GM23338 (cell line): ENCODE measurements at regions not wholly inside any gene's neighbourhood (a gene's known extent, or its start where the extent isn't known, plus 50 kb on each side); places are given as distances from the start of the nearest gene placed in this dataset.

ENCODE experiments used
- ATAC-seq: fragments of 200-7000 bp; cut with Tn5 transposase; 3 replicates; pipeline ENCODE4 v1.9.1; 2020
- DNase-seq: peaks from one replicate; pipeline ENCODE4 v3.0.0-alpha.2; 2015; ENCODE audit warnings: low spot score
- H2AFZ ChIP-seq: fragments of 200-600 bp; sonication (generic); 2 replicates; pipeline ENCODE4 v1.8.0; 2016; ENCODE audit warnings: antibody characterized with exemption, mild to moderate bottlenecking, moderate library complexity
- H3F3A ChIP-seq: fragments of 200-600 bp; sonication (generic); replicated peaks from 2 replicates; pipeline ENCODE4 v1.8.0; 2017; ENCODE audit warnings: antibody characterized with exemption, mixed run types, low read depth
- H3K27ac ChIP-seq: fragments of 200-600 bp; sonication (generic); 2 replicates; pipeline ENCODE4 v1.6.1; 2016; ENCODE audit warnings: low read depth
- H3K27me3 ChIP-seq: fragments of 200-600 bp; sonication (generic); 2 replicates; pipeline ENCODE4 v1.8.0; 2016; ENCODE audit warnings: mild to moderate bottlenecking, mixed run types, moderate library complexity; ENCODE audit not compliant: insufficient read depth
- H3K36me3 ChIP-seq: fragments of 200-600 bp; sonication (generic); 2 replicates; pipeline ENCODE4 v1.8.0; 2016; ENCODE audit warnings: mild to moderate bottlenecking; ENCODE audit not compliant: insufficient read depth
- H3K4me1 ChIP-seq: fragments of 200-600 bp; sonication (generic); 2 replicates; pipeline ENCODE4 v1.8.0; 2016; ENCODE audit warnings: mild to moderate bottlenecking, moderate library complexity; ENCODE audit not compliant: insufficient read depth
- H3K4me2 ChIP-seq: fragments of 200-600 bp; sonication (generic); 2 replicates; pipeline ENCODE4 v1.7.1; 2017; ENCODE audit warnings: mixed run types
- H3K4me3 ChIP-seq: fragments of 200-600 bp; sonication (generic); 2 replicates; pipeline ENCODE4 v1.6.1; 2016; ENCODE audit warnings: mixed run types
- H3K79me2 ChIP-seq: fragments of 200-600 bp; sonication (generic); replicated peaks from 2 replicates; pipeline ENCODE4 v1.8.0; 2017; ENCODE audit warnings: mild to moderate bottlenecking; ENCODE audit not compliant: insufficient read depth
- H3K9me2 ChIP-seq: fragments of 200-600 bp; sonication (generic); 2 replicates; pipeline ENCODE4 v1.8.0; 2017; ENCODE audit not compliant: insufficient read depth
- H4K20me1 ChIP-seq: fragments of 200-600 bp; sonication (generic); replicated peaks from 2 replicates; pipeline ENCODE4 v1.8.0; 2017; ENCODE audit warnings: mild to moderate bottlenecking; ENCODE audit not compliant: insufficient read depth
- H3K27ac Mint-ChIP-seq: 2 replicates; pipeline ENCODE4 v1.8.0; 2020; ENCODE audit warnings: inconsistent platforms, mild to moderate bottlenecking, moderate library complexity, mixed read lengths
- H3K27me3 Mint-ChIP-seq: 3 replicates; pipeline ENCODE4 v1.8.0; 2022; ENCODE audit warnings: low read depth, mild to moderate bottlenecking, moderate library complexity, mixed read lengths, inconsistent platforms; ENCODE audit not compliant: insufficient read depth, poor library complexity
- H3K36me3 Mint-ChIP-seq: 3 replicates; pipeline ENCODE4 v1.8.0; 2021; ENCODE audit warnings: low read depth, mild to moderate bottlenecking, inconsistent platforms, moderate library complexity, mixed read lengths
- H3K4me1 Mint-ChIP-seq: 3 replicates; pipeline ENCODE4 v1.8.0; 2020; ENCODE audit warnings: mild to moderate bottlenecking, inconsistent platforms, mixed read lengths
- H3K4me3 Mint-ChIP-seq: 3 replicates; pipeline ENCODE4 v1.8.0; 2021; ENCODE audit warnings: moderate library complexity, mild to moderate bottlenecking, inconsistent platforms, mixed read lengths
- H3K9me3 Mint-ChIP-seq: 3 replicates; pipeline ENCODE4 v1.8.0; 2020; ENCODE audit warnings: moderate library complexity, mild to moderate bottlenecking, inconsistent platforms, mixed read lengths
- CREB1 ChIP-seq: fragments of 250-450 bp; sonication (Bioruptor Pico); IDR thresholded peaks from 2 replicates; pipeline ENCODE4 v1.5.0; 2020; ENCODE audit warnings: low read depth, mild to moderate bottlenecking, moderate library complexity
- CTCF ChIP-seq, 2 experiments: fragments of 200-600 bp in 1 of 2; sonication (generic) in 1 of 2; conservative IDR thresholded peaks; 2 replicates each; pipeline versions ENCODE4 v1.5.1 to v1.6.1; 2016 to 2017; ENCODE audit warnings: antibody characterized with exemption in 2 of 2, low read depth in 2 of 2, mild to moderate bottlenecking in 2 of 2, moderate library complexity in 1 of 2
- ETS1 ChIP-seq: IDR thresholded peaks from 2 replicates; pipeline ENCODE4 v1.6.1; 2016; ENCODE audit warnings: antibody characterized with exemption
- EZH2 ChIP-seq: fragments of 200-600 bp; sonication (generic); IDR thresholded peaks from one replicate; pipeline ENCODE4 v1.8.0; 2017; ENCODE audit warnings: antibody characterized with exemption, mild to moderate bottlenecking, low read depth; ENCODE audit not compliant: unreplicated experiment
- EZH2phosphoT487 ChIP-seq: fragments of 200-600 bp; sonication (generic); IDR thresholded peaks from one replicate; pipeline ENCODE4 v1.8.1; 2018; ENCODE audit warnings: antibody characterized with exemption; ENCODE audit not compliant: unreplicated experiment
- NANOG ChIP-seq: IDR thresholded peaks from 2 replicates; pipeline ENCODE4 v1.6.1; 2016; ENCODE audit warnings: antibody characterized with exemption, borderline replicate concordance
- POLR2AphosphoS5 ChIP-seq: IDR thresholded peaks from 2 replicates; pipeline ENCODE4 v1.6.1; 2016; ENCODE audit warnings: antibody characterized with exemption, low read depth
- STAT1 ChIP-seq: IDR thresholded peaks from one replicate; pipeline ENCODE4 v1.6.1; 2016; ENCODE audit warnings: antibody characterized with exemption; ENCODE audit not compliant: unreplicated experiment
- ZNF462 ChIP-seq: fragments of 250-450 bp; sonication (Bioruptor Pico); IDR thresholded peaks from 2 replicates; pipeline ENCODE4 v1.5.0; 2020; ENCODE audit warnings: mild to moderate bottlenecking, moderate library complexity

GRCh38 chr18:28332071-28332470 is 155.1 kb upstream of the CDH2 start:
- no peak for TF ChIP-seq EZH2
- no peak for TF ChIP-seq POLR2AphosphoS5
- TF ChIP-seq ETS1 = no peak
- TF ChIP-seq EZH2phosphoT487 = no peak
- no peak for TF ChIP-seq NANOG
- TF ChIP-seq CREB1 (CRISPR knock-in tag) = no peak
- no peak for TF ChIP-seq ZNF462 (CRISPR knock-in tag)
- no peak for TF ChIP-seq CTCF (conservative IDR thresholded peaks at IDR 0.05; ENCODE audit: low read depth in 2 of 2)
- TF ChIP-seq STAT1 = no peak
- H3K4me2 ChIP-seq = no peak overlapping the region
- Mint-ChIP-seq H3K27ac (no peak overlapping the region), H3K27me3 (no peaks in the 10 kb centered on the region), H3K4me3 (no peak overlapping the region), H3K4me1 (no peaks in the 10 kb centered on the region; the same call in 2 of the 3 replicates), H3K36me3 (no peaks in the 10 kb centered on the region), H3K9me3 (no peaks in the 10 kb centered on the region)
- no peaks in the 10 kb centered on the region for H3K4me1 ChIP-seq
- H3F3A ChIP-seq = no peaks in the 10 kb centered on the region
- H3K27ac ChIP-seq = no peak overlapping the region
- H2AFZ ChIP-seq = peak overlapping the region; percentile 21; the same call in 1 of the 2 replicates
- no peaks in the 10 kb centered on the region for H4K20me1 ChIP-seq
- no peaks in the 10 kb centered on the region for H3K79me2 ChIP-seq
- 0 out of 2 replicates have a peak, but pooled peaks cover 7% of the 10 kb centered on the region for H3K9me2 ChIP-seq
- ATAC-seq (no peak), DNase-seq (no peak)
- H3K4me3 ChIP-seq = no peak overlapping the region
- H3K27me3 ChIP-seq = no peaks in the 10 kb centered on the region
- no peaks in the 10 kb centered on the region for H3K36me3 ChIP-seq
